Stimulated activated CD4-positive, alpha-beta T cell treated with anti-CD3 and anti-CD28 coated beads, Interleukin-1b, Interleukin-23, amount 100 ng/mL, for 48 hours (primary cell): ENCODE measurements at regions not wholly inside any gene's neighbourhood (a gene's known extent, or its start where the extent isn't known, plus 50 kb on each side); places are given as distances from the start of the nearest gene placed in this dataset.
"Not testable (repeated sequence)": the region's sequence is repeated elsewhere in the genome, so short reads cannot be mapped to it uniquely, and the experiment has no call there.

Source experiments
- DNase-seq: peaks from one replicate; pipeline ENCODE4 v3.0.0-alpha.2; 2020

DNA sequence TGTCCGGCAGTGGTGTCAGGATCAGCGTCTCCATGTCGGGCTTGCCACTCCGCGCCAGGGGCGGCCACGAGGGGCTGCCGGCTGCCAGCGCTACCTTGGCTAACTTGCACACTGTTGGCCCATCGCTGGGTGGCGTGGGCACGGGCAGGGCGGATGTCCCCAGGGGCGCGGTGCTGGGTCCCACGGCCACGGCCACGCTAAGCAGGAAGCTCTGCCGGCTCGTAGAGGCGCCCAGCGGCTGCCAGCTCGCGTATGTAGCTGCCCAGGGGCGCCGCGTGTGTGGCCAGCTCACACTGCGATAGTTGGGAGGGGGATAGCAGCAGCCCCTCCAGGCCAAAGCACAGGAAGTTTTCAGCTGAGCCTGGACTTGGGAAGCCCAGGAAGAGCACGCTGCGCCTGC is 249.4 kb downstream of the ANKRD30B start:
- no peak for DNase-seq

DNA sequence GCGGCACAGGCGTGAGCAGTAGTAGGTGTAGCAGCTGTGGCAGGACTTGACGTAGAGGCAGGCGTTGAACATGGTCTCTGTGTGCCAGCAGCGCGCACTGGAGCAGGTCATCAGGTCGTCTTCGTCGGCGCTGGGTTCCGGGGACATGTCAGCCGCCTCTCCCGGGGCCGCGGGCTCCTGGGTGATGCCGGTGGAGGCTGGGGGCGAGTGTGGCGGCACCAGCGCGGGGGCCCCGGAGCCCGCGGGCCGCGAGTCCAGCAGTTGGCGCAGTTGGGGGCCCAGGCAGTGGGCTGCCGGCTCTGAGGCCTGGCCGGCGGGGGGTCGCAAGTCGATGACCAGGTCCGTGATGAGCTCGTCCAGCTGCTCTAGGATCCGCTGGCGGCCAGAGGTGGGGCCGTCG is 249.9 kb downstream of the ANKRD30B start:
- not testable (repeated sequence) for DNase-seq

DNA sequence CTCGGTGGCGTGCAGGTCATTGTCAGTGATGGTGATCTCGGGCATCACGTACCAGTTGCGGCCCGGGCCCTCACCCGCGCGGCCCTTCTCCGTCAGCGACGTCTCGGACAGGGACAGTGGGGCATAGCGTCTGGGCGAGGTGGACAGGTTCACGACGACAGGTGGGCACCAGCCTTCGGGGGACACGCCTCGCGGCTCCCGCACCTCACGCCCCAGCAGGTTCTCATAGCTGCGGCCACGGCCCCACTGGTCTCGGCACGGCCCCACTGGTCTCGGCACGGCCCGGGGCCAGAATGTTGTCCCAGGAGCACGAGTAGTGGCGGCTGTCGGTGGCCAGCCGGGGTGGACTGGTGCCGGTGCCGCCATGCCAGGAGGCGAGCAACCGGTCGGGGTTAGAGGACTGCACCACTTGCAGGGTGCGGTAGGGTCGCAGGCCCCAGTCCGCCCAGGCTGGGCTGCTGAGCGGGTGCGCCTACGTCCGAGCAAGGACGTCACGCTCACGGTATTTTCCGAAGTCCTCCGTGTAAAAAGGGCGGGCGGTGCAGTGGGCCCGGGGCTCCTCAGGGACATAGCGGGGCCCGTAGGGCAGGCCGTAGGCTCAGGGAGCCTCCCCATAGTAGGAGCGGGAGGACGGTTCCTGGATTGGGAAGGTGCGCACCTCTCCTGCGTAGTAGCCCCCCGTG is 250.5 kb downstream of the ANKRD30B start:
- not testable (repeated sequence) for DNase-seq

DNA sequence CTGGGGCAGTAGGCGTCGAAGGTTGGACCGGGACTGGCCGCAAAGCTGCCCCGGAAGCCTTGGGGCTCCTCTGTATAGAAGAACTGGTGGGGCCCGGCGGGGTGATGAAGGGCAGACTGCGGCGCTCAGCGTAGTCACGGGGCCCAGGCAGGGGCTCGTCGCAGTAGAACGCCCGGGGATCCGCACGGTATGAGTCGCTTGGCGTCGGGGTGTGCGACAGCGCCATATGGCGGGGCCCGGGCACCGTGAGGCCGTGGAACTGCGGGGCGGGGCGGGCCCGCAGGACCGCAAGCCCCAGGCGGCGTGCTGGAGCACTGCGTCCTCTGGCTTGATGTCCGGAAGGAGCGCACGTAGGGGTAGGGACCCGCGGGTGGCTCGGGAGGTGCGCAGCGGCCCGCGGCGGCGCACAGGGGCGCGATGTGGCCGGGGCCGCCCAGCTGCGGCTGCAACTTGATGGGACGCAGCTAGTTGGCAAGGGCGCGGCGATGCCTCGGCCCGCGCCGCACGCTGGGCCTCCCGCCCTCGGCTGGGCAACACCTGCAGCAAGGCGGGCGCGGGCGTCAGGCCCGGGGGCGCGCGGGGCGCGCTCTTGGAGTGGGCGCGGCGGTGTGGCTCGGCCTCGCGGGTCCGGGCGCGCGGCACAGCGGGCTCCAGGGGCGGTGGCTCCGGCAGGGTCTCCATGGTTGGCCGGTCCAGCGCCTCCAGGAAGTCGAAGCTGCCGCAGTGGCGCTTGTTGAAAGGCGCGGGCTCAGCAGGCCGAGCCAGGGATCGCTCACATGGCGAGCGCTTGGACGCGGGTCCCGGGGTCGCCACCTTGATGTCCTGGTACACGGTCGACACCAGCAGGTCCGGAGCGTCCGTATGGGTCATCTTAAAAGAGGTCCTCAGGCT is 251.4 kb downstream of the ANKRD30B start:
- no peak for DNase-seq

DNA sequence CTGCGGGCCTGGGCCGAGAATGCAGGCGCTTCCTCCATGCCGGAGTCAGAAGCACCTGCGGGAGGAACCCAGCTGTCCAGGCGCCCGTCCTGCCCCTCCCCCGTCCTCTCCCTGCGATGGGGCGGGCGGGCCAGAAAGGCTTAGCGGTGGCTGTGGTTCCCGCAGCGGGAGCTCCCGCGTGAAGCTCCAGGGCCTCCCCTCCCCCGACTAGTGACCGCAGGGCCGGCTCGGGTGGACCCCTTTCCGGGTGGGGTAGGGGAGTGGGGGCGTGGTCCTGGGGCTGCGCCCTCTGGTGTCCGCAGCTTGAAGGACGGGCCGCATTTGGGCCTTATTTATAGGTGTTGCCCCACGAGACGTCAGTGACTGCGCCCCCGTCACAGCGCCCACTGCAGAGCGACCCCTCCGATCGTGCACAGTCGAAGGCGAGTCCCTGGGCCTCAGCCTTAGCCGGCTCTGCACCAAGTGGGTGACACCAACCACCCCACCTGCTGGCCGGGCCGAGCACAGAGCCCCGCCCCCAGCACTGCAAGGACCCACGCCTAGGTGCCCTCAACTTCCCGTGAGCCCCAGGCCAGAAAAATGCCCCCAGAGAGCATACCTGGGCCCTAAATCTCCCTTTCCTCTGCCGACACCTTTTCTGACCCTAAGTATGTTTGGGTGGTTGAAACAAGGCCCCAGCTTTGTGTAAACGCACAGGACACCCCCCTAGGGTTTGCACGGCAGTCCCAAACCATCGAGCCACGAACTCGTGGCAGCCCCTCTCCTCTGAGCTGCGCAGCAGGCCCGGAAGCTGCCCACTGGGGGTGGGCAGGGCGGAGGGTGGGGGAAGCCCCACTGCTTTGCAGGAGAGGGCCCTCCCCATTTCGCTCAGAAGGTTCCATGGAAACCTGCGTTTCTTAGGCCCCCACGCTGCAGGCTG is 252.4 kb downstream of the ANKRD30B start:
- DNase-seq = not testable (repeated sequence)

DNA sequence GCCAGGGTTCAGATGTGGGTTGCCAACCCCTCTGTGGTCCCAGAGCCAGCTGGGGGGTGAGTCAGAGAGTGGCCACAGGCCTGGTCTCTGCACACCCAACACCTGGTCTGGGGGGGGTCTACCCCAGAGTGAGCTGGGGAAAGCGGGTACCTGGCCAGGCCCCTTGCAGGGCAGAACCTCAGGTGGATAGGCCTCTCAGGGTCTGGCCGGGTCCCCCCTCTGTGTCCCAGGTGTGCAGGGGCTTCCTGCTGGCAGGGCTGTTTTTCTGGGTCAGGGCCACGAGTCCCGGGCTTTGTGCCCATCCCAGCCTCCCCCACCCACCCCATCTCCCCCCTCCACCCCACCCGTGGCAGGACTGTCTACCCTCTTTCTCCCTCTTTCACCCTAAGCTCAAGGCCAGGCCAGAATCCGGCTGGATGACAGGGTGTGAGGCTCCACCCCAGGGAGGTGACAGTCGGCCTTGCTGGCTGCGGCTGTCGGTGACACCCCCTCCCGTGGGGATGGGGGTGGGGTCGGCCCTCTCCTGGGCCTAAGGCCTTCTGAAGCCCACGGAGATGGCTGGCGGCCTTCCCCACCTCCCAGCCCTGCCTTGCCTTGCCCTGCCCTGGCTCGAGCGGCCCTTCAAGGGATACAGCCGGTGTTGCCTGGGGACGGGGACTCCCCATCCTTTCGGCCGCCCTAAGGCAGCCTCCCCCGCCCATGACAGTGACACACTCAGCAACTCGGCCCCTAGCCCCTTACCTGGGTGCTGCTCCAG is 253.2 kb downstream of the ANKRD30B start:
- not testable (repeated sequence) for DNase-seq

DNA sequence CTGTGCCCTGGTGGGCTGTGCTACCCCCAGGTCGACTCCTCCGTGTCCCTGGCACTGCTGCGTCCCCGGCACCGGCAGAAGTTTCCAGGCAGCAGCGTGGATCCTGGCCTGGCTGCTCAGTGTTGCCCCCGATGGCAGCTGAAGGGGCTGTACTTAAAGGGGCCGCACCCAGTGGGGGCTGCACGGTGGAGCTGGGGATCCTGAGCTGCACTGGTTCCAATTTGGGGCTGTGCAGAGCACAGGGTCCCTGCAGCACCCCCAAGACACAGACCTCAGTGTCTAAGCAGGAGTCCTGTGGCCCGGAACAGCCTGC is 253.8 kb downstream of the ANKRD30B start:
- DNase-seq = not testable (repeated sequence)

DNA sequence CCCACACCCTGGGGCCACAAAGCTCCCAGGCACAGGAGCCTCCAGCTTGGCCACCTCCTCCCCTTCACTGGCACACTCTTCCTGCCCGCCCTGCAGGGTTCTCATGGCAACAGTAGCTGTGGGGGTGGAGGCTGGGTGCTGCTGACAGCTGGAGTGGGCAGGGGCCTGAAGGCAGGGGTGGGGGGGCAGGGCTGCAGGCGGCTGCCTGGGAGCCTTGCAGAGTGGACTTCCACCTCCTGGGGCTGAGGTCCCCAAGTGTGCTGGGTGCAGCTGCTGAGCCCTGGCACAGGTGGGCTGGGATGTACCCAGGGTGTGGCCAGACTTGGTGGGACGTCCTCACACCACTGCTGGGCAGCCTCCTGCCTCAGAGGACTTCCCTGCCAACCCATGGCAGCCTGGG is 254.8 kb downstream of the ANKRD30B start:
- DNase-seq = not testable (repeated sequence)

DNA sequence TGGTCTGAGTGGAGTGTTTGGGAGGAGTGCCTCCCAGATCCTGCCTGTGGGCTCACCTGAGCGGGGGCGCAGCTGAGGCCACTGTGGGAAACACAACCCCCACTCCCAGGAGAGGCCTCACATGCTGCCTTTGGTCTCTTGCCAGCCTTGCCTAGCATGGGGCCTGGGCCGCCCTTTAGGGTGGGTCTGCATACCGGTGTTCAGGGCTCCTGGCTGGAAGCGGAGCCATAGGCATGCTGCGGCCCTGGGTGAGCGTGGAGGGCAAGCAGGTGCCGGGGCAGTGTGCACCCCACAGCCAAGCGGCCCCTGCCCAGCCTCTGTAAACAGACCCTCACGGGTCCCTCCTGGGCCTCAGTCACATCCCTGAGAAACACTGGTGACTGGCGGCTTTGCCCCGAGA is 255.3 kb downstream of the ANKRD30B start:
- DNase-seq = not testable (repeated sequence)

DNA sequence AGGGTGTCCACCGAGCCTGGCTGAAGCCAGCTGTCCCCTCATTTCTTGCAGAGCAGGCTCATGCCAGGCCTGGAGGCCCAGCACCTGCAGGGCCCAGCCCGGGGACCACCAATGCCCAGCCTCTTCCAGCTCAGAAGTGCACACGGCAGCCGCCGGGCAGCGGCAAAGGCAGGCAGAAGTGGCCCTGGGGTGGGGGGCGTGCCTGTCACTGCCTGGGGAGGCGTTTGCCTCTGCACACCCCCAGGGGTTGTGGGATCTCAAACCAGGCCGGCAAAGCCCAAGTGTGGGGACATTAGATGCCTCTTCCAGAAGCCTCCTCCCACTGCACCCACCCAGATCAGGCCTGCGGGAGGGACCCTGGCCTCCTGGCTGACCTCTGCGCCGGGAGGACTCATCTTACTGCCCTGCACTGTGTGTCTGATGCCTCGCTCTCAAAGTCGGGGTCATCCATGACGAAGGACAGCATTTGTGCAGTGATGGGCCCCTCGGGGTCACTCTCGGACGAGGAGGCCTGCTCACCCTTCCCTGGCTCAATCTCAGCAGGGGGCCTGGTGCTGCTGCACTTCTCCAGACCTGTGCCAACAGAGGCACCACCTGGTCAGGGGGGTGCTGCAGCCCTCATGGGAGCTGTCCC is 255.8 kb downstream of the ANKRD30B start:
- DNase-seq = not testable (repeated sequence)

DNA sequence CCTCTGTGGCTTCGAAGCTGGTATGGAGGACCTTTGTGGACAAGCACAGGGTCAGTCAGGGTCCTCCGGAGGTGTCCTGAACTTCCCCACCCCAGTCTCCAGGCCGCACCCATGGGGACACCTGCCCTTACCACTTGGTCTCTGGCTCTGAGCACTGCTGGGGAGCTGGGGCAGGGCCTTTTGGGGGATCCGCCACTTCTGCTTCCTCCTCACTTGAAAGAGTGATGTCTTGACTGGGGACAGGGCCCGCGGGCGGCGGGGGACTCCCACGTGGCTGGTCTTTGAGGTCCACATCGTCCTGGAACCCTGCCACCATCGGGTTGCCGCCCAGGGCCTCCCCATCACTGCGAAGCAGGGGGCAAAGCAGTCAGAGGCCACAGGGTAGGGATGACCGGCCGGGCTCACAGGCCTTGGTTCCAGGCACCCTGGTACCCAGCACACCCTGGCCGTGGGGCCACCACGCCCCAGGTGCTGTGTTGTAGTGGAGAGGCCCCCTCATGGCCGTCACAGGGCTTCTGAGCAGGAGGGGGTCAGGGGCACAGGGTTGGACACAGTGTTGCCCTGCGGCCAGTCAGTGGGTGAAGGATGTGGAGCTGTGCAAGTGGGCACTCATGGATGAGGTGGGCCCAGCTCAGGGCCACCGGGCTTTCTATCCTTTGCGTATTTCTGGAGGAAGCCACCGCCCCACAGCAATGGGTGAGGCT is 256.4 kb downstream of the ANKRD30B start:
- DNase-seq = not testable (repeated sequence)

DNA sequence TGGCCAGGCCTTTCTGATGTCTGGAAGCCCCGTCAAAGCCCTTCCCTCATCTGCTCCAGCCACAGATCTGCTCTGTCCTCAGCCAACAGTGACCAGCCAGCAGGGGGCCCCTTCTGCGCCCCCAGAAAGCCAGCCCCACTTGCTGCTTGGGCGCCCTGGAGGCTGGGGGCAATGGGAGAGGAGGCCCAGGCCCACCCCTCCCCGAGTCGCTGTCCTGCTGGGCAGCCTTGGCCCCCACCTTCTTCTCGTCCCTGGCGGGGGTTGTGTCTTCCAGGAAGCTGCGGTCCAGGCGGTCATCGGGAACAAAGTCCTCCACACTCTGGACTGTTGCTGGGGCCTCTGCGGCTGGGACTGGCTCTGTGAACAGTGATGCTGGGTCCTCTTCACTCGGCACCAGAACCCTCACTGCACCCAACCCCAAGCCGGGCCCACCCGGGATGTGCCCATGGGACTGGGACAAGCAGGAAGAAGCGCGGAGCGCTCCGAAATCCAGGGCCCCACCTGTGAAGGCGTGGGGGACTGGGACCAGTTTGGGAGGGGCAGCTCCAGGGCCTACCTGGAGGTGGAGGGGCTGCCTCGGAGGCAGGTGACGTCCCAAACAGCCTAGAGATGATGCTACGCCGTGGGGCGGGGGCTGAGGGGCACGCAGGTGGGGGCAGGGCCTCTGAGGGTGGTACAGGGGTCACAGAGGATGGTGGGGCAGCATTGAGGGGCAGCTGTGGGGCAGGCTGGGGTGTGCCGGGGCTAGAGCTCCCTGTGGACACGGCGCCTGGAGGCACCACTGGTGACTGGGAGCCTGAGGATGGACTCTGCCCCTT is 257.6 kb downstream of the ANKRD30B start:
- no peak for DNase-seq

DNA sequence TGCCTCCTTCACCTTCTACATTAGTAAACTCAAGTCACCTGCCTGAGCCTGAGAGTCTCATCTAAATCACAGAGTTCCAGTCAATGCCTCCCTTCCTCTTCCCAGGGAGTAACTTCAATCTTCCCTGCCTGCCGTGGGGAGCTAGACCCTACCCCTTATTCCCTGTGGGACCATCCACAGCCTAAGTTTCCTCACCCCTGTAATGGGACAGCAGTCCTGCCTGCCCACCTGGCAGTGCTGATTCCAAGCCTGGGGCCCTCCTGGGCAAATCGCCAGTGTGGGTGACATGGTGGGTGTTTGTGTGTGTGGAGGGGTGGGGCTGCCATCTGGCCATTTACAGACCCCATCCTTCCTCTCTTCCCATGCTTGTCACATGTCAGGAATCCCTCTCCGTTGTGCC is 258.6 kb downstream of the ANKRD30B start:
- not testable (repeated sequence) for DNase-seq

DNA sequence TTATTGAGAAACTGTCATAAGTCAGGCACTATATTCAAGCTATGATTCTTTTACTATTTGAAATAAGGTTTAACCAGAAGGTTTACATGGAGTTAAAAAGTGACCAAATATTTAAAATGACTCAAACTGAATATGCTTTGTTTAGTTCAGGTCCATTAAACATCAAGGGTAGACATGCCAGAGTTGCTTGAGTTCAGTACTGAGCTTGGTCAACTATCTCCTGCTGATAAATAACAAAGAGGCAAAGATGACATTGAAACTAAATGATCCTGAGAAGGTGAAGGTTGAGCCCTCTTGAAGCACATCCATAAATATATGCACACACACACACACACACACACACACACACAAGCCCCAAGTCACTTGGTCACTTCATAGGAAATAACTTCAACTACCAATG is 278.1 kb downstream of the ANKRD30B start:
- not testable (repeated sequence) for DNase-seq

DNA sequence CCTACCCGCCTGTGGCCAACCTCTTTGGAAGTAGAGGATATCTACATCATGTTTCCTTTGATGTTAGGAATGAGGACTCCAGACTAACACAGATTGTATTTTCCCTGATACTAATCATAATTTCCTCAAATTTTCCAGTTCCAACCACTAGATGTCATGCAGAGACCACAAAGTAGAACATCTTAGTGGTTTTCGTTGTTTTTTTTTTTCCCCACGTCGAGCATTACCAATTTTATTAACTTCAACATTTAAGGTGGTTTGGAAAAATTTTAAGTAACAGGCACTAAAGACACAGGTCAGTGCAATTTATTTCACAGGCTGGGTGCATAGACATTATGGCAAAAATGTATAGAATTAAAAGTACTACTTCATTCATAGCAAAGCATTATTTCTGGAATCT is 280.1 kb downstream of the ANKRD30B start:
- not testable (repeated sequence) for DNase-seq

DNA sequence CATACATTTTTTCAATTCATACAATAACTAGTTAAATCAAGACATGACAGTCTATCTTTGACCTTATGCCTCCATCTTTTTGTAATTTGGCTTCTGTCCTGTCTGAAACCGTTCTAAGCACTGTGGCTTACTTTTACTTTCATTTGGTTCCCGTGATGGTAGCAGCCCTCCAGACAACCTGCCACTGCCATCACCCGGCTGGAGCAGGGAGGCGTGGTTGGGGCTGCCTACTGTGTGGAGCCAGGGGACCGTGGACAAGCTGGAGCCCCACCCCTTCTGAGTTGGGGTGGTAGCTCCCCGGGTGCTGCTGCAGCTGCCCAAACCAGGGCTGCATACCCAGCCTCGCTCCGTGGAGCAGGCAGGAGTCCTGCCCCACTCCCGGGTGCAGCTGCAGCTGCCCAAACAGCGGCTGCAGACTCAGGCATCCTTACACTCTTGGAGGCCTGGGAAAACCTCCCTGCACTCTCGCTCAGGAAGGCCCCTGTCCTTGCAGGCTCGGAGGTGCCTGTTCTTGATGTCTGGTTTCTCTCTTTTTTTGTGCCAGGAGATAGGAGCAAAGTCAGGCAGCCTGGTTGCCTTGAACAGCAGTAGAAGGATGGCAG is 312.4 kb downstream of the ANKRD30B start:
- DNase-seq = not testable (repeated sequence)

DNA sequence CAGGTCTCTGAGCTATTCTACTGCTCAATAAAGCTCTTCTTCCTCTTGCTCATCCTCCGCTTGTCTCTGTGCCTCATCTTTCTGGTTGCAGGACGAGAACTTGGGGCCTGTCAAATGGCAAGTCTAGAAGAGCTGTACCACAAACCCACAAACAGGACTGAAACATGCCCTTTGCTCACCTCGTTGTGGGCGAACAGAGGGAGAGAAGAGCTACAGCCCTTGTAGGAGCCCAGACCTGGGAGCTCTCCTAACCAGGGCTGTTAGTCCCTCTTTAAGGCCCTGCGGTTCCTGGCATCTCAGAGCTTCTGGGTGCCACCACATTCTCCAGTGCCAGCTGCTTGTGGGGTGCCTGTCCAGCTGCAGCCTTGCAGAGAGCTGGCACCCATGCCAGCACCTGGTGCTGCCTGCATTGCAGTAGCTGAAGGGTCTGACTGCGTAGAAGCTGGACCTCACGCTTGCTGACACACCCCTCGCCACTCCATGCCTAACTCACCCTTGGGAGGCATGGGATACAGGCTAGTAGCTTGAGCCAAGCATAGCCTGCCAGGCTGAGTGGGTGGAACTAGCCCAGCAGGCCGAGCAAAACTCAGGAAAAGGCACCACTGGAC is 313.4 kb downstream of the ANKRD30B start:
- DNase-seq = not testable (repeated sequence)

DNA sequence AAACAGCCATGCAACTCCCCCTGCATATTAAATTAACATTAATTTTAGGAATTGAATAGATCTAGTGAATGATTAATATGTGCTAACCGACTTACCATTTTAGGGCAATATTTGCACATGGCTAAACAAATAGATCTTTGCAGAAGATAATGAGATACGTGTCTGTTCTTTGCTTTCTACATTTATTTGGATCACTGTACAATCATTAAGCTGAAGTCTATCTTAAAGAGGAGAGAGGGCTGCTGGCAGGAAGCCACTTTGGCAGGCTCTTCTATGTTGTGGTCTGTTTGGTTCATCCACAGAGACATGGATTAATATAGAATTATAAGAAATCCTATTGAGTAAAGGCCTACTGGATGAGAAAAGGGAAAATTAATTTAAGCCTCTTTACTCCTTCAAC is 318.5 kb downstream of the ANKRD30B start:
- DNase-seq = not testable (repeated sequence)

DNA sequence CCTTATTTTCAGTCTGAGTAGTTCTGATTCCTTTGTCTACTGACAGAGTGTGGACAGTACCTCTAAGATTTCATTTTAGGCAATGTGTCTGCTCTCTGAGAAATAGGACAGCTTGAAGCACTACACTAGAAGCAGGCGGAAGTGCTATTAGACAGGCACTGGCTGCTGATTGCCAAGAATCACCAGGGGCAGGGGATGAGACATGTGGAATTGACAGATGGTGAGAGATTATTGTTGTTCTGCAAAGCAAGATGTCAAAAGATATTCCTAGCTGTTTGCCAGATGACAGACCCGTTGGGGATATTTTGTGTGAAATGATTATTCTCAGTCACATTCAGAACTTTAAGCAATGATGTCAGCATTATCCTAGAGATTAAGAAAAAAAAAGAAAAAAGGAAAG is 323.3 kb downstream of the ANKRD30B start:
- not testable (repeated sequence) for DNase-seq
